NB4 (cell line): ENCODE measurements at regions not wholly inside any gene's neighbourhood (a gene's known extent, or its start where the extent isn't known, plus 50 kb on each side); places are given as distances from the start of the nearest gene placed in this dataset.

Experiments used
- DNase-seq: peaks from one replicate; pipeline ENCODE4 v3.0.0; 2010; ENCODE audit warnings: low read depth
- H3K4me3 ChIP-seq: one replicate; pipeline ENCODE4 v1.5.1; 2011; ENCODE audit warnings: mild to moderate bottlenecking, low read depth, low read length, moderate library complexity
- MYC ChIP-seq: IDR thresholded peaks from 2 replicates; pipeline ENCODE4 v1.6.1; 2011; ENCODE audit warnings: low read depth, low read length
- POLR2A ChIP-seq: IDR thresholded peaks from 2 replicates; pipeline ENCODE4 v1.6.1; 2011; ENCODE audit warnings: mild to moderate bottlenecking; ENCODE audit not compliant: insufficient read length; ENCODE audit errors: extremely low read depth
- TF ChIP-seq, protein P1 (sequence below): IDR thresholded peaks from one replicate; pipeline ENCODE4 v1.5.1; 2012; ENCODE audit warnings: low read depth, low read length
- TF ChIP-seq, protein P2 (sequence below): IDR thresholded peaks from 2 replicates; pipeline ENCODE4 v1.6.1; 2011; ENCODE audit warnings: low read depth, low read length

DNA sequence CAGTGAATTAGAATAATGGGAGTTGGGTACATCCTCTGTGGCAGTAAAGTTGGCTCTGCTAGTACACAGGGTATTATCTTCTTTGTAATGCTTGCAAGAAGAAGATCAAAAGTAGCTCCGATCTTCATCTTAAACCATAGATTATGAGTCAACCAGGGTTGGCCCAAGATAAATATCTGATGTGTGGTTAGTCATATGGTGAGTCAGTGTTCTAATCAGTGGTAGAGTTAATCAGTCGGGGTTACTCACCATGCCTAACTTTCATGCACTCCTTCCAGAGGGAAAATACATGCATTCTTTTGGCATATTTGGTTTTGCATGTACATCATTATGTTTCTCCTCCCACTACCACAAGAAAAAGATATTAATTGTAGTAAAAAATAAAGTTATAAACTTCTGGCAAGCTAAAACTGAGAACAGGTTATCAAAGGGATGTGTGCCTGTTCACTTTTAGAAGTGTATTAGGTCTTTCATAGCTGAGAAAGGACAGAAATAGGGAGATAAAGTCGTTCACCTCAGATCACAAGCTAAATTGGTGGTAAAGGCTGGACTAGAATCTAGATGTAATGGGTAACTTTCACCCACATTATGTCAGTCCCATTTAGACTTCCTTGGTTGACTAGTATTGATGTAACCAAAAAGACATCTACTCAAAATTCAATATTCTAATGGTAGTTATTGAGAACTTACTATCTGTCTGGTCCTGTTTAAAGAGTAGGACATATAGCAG is 684.4 kb downstream of the IRS1 start:
- H3K4me3 ChIP-seq = no peak overlapping the region
- TF ChIP-seq, protein P1, sequence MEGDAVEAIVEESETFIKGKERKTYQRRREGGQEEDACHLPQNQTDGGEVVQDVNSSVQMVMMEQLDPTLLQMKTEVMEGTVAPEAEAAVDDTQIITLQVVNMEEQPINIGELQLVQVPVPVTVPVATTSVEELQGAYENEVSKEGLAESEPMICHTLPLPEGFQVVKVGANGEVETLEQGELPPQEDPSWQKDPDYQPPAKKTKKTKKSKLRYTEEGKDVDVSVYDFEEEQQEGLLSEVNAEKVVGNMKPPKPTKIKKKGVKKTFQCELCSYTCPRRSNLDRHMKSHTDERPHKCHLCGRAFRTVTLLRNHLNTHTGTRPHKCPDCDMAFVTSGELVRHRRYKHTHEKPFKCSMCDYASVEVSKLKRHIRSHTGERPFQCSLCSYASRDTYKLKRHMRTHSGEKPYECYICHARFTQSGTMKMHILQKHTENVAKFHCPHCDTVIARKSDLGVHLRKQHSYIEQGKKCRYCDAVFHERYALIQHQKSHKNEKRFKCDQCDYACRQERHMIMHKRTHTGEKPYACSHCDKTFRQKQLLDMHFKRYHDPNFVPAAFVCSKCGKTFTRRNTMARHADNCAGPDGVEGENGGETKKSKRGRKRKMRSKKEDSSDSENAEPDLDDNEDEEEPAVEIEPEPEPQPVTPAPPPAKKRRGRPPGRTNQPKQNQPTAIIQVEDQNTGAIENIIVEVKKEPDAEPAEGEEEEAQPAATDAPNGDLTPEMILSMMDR = no peak
- TF ChIP-seq MYC = peak; percentile 37; the same call in 1 of the 2 replicates
- TF ChIP-seq, protein P2, sequence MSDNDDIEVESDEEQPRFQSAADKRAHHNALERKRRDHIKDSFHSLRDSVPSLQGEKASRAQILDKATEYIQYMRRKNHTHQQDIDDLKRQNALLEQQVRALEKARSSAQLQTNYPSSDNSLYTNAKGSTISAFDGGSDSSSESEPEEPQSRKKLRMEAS = 0 out of 2 replicates have a peak, but pooled peaks have one; percentile 31
- peak; percentile 92 for DNase-seq

DNA sequence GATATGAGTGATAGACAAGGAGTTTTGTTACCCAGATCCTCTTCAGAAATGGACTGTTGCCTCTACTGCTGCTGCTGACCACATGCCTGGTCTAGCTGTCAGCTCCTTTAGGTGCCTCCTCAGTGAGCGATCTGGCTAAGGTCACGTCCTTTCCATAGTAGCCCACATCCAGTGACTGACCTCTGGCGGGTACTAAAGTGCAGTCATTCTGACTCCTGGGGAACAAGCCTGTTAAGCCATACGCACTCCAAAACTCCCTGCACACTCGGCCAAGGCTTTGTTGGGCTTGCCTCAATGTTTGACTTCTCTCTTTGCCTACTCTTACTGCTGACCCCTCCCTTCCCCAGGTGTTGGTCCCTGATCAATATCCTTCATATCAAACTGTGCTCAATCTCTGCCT is 685.2 kb downstream of the IRS1 start:
- TF ChIP-seq, protein P1 = no peak
- TF ChIP-seq POLR2A = no peak
- no peak for TF ChIP-seq MYC
- DNase-seq = peak; percentile 44
- no peak overlapping the region for H3K4me3 ChIP-seq

DNA sequence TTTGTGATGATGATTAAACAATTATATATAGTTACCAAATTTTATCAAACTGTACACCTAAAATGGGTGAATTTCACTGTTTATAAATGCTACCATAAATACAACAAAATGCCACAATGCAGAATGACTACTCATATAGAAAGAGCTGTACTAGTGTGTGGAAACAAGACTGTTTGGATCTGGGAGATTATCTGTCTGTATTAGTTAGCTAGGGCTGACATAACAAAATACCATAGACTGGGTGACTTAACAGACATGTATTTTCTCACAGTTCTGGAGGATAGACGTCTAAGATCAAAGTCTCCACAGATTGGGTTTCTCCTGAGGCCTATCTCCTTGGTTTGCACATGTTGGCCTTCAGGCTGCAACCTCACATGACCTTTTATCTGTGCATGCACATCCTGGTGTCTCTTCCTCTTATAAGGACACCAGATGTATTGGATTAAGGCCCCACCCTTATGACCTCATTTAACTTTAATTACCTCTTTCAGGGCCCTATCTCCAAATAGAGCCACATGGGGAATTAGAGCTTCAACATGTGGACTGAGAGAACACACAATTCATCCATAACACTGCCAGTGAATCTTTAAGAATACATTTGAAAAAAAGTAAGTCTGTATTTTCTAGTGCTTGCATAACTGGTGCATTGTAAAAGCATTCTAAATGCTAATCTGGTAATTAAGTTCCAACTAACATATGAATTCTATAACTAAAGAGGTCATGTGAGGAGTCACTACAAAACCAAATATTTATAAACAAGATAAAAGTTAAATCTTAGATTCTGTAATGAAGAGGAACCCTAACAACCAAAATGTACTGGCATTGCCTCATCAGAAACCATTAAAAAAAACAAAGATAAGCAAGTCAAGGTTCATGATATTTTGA is 699.6 kb downstream of the NYAP2 start:
- TF ChIP-seq, protein P2 = no peak
- TF ChIP-seq MYC (no peak), POLR2A (no peak)
- TF ChIP-seq, protein P1 = no peak
- H3K4me3 ChIP-seq = no peak overlapping the region
- peak; percentile 48 for DNase-seq

DNA sequence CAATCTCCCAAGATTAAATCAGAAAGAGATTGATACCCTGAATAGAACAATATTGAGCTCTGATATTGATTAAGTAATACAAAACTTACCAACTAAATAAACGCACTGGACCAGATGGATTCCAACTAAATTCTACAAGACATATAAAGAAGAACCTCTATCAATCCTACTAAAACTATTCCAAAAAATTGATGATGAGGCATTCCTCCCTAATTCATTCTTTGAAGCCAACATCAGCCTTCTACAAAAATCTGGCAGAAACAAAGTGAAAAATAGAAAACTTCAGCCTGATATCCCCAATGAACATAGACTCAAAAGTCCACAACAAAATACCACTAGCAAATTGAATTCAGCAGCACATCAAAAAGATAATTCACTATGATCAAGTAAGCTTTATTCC is 695.5 kb downstream of the NYAP2 start:
- TF ChIP-seq, protein P1 = no peak
- no peak for TF ChIP-seq MYC
- no peak for TF ChIP-seq POLR2A
- TF ChIP-seq, protein P2 = no peak
- H3K4me3 ChIP-seq = no peak overlapping the region
- DNase-seq = no peak

DNA sequence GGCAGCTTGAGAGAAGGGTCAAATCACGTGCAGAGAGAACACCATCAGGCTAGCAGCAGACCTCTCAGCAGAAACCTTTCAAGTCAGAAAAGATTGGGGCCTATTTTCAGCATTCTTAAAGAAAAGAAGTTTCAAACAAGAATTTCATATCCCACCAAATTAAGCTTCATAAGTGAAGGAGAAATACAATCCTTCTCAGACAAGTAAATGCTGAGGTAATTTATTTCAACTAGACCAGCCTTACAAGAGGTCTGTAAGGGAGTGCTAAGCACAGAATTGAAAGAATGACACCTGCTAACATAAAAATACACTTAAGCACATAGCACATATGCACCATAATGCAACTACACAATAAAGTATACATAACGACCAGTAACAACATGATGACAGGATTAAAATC is 693.9 kb downstream of the NYAP2 start:
- no peak for TF ChIP-seq MYC
- TF ChIP-seq, protein P2 = no peak
- no peak for TF ChIP-seq POLR2A
- TF ChIP-seq, protein P1 = no peak
- no peak for DNase-seq
- H3K4me3 ChIP-seq = no peak overlapping the region
